AML-193 (cell line): ENCODE measurements at regions not wholly inside any gene's neighbourhood (a gene's known extent, or its start where the extent isn't known, plus 50 kb on each side); places are given as distances from the start of the nearest gene placed in this dataset.
"Not testable (repeated sequence)": the region's sequence is repeated elsewhere in the genome, so short reads cannot be mapped to it uniquely, and the experiment has no call there.

Source experiments
- DNase-seq, 2 experiments: peaks; one replicate each; lab custom pipeline; 2025; lab: John Stamatoyannopoulos, UW

- no peak for DNase-seq
These were observed 462.1 kb upstream of the GRAMD2B start for GRCh38 chr5:125961150-125961549.

GRCh38 chr5:125965577-125965976 is 457.6 kb upstream of the GRAMD2B start:
- no peak for DNase-seq

- no peak for DNase-seq
These were observed 455.6 kb upstream of the GRAMD2B start for GRCh38 chr5:125967576-125967975.

- no peak for DNase-seq
These were observed 454.0 kb upstream of the GRAMD2B start for GRCh38 chr5:125969011-125969813.

GRCh38 chr5:125969814-125970171 is 453.4 kb upstream of the GRAMD2B start:
- DNase-seq, result no peak

- DNase-seq, result no peak
These were observed 452.4 kb upstream of the GRAMD2B start for GRCh38 chr5:125970631-125971307.

- no peak for DNase-seq
These were observed 450.5 kb upstream of the GRAMD2B start for GRCh38 chr5:125972706-125973105.

- DNase-seq, result no peak
These were observed 448.5 kb upstream of the GRAMD2B start for GRCh38 chr5:125974679-125975078.

- no peak for DNase-seq
These were observed 446.7 kb upstream of the GRAMD2B start for GRCh38 chr5:125976421-125977000.

- no peak for DNase-seq
These were observed 445.2 kb upstream of the GRAMD2B start for GRCh38 chr5:125978015-125978414.

GRCh38 chr5:125979636-125980035 is 443.6 kb upstream of the GRAMD2B start:
- DNase-seq, result no peak

GRCh38 chr5:125981016-125981415 is 442.2 kb upstream of the GRAMD2B start:
- DNase-seq, result no peak

GRCh38 chr5:125987677-125988255 is 435.4 kb upstream of the GRAMD2B start:
- no peak for DNase-seq

GRCh38 chr5:125992050-125992449 is 431.2 kb upstream of the GRAMD2B start:
- no peak for DNase-seq

- DNase-seq, result not testable (repeated sequence)
These were observed 423.8 kb upstream of the GRAMD2B start for GRCh38 chr5:125999271-126000030.

GRCh38 chr5:126000507-126000906 is 422.7 kb upstream of the GRAMD2B start:
- no peak for DNase-seq

- no peak for DNase-seq
These were observed 420.8 kb upstream of the GRAMD2B start for GRCh38 chr5:126002222-126002897.

- no peak for DNase-seq
These were observed 419.9 kb upstream of the GRAMD2B start for GRCh38 chr5:126003309-126003708.

- no peak for DNase-seq
These were observed 418.6 kb upstream of the GRAMD2B start for GRCh38 chr5:126004636-126005035.

- DNase-seq, result no peak
These were observed 415.4 kb upstream of the GRAMD2B start for GRCh38 chr5:126007841-126008240.

GRCh38 chr5:126009566-126009965 is 413.6 kb upstream of the GRAMD2B start:
- DNase-seq, result no peak
